Stimulated activated CD4-positive, alpha-beta T cell treated with anti-CD3 and anti-CD28 coated beads, Interleukin-12 subunit alpha, Interleukin-12 subunit beta, amount 100 ng/mL, for 4 hours (primary cell): ENCODE measurements at regions not wholly inside any gene's neighbourhood (a gene's known extent, or its start where the extent isn't known, plus 50 kb on each side); places are given as distances from the start of the nearest gene placed in this dataset.
"Not testable (repeated sequence)": the region's sequence is repeated elsewhere in the genome, so short reads cannot be mapped to it uniquely, and the experiment has no call there.

Experiments
- DNase-seq: peaks from one replicate; pipeline ENCODE4 v3.0.0-alpha.2; 2020

DNA sequence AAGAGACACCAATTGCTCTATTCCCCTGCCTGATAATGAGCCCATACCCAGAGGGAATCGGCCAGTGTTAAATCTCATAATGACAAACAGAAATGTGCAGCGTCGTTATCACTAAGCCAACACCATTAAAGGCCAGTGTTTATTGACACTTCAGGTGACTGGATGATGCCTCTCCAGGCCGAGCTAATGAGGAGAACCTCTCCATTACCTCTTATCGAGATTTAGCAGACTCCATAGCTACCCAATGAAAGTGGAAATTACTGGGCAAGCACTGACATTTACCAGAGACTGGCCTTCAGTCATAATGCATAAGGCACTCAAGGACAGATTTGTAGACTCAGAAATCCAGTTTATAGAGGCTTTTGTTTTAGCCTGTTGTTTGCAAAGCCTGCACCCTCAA, 669.5 kb downstream of the MAFB start:
- no peak for DNase-seq

- DNase-seq, result no peak
Measured at GRCh38 chr20:40017765-40018164, 671.3 kb downstream of the MAFB start.

DNA sequence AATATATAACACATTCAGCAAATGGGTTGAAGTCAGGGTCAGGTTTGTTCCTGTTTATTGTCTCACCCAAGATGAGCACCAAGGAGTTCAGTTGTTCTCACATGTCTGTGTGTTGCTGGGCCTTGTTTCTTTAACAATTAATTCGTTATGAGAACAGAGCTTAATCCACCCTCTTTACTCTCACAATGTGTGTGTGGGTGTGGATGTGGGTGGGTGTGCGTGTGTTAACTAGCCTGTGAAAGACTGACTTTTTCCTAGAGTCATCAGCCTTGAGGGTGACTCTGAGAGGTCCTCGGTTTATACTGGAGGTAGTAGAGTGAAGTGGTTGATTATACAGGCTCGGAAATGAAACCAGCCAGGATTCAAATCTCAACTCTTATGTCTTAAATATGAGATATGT, 672.1 kb downstream of the MAFB start:
- no peak for DNase-seq

GRCh38 chr20:40016392-40016791, 672.6 kb downstream of the MAFB start:
- DNase-seq, result no peak

GRCh38 chr20:40012026-40012425, 677.0 kb downstream of the MAFB start:
- not testable (repeated sequence) for DNase-seq

- DNase-seq, result no peak
Measured at GRCh38 chr20:40010483-40010882, 678.6 kb downstream of the MAFB start.

- no peak for DNase-seq
Measured at GRCh38 chr20:40009542-40009941, 679.5 kb downstream of the MAFB start.

DNA sequence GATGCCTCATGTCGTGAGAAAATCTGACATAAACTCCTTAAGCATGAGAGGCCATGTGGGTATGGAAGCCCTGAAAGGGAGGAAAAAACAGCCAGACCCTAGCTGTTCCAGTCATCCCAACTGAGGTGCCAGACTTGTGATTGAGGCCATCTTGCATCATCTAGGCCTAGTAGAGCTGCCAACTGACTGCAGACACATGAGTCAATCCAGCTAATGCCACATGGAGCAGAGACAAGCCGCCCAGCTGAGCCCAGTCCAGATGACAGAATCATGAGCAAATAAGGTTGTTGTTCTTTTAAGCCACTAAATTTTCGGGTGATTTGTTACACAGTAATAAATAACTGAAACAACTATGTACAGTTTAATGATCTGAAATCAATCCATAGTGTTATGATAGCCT, 680.9 kb downstream of the MAFB start:
- no peak for DNase-seq

GRCh38 chr20:40006168-40006860, 682.7 kb downstream of the MAFB start:
- DNase-seq, result no peak

DNA sequence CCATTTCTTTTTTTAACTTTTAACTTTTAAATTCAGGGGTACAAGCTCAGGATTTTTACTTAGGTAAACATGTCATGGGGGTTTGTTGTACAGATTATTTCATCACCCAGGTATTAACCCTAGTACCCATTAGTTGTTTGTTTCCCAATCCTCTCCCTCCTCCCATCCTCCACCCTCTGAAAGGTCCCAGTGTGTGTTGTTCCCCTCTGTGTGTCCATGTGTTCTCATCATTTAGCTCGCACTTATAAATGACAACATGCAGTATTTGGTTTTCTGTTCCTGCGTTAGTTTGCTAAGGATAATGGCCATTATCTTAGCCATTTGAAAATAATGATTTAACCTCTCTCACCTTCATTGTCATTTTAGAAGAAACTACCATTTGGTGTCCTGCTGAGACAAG, 684.9 kb downstream of the MAFB start:
- DNase-seq, result not testable (repeated sequence)

GRCh38 chr20:39993742-39994141, 695.3 kb downstream of the MAFB start:
- DNase-seq, result no peak

DNA sequence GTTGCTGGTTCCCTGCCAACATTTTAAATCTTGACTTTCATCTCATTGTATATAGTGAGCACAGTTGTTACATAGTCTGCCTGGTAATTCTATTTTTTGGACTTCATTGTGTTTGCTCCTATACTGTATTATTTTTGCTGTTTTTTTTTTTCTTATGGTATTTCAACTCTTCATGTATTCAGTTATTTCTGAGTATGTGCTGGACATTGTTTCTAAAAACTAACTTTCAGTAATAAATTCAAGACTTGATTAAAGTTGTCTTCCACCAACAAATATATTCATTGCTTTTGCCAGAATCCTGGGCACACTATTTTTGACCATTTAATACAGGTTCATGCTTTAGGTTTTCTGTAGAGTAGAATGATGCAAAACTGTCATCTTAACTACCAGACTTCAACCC, 698.3 kb downstream of the MAFB start:
- DNase-seq, result no peak

- no peak for DNase-seq
Measured at GRCh38 chr20:39988991-39989390, 700.0 kb downstream of the MAFB start.

- DNase-seq, result no peak
Measured at GRCh38 chr20:39986173-39986904, 702.7 kb downstream of the MAFB start.

GRCh38 chr20:39985271-39985827, 703.7 kb downstream of the MAFB start:
- DNase-seq, result no peak

DNA sequence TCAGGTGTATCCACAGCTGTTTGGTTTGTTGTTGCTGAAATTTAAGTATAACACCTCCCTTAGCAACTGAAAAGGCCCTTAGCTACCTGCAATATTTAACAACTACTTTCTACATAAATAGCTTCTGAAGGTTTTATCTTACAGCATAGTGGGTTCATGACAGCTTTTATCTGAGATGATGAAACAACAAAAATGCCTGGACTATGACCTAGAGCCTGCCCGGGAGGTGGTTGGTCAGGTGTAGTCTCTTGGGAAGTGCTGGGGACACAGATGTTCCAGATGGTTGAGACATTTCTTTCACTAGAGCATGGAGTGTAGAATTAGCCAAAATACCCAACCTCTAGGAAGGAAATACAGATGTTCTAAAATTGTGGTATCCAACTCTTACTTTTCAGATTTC, 705.4 kb downstream of the MAFB start:
- DNase-seq, result no peak

GRCh38 chr20:39983183-39983582, 705.9 kb downstream of the MAFB start:
- DNase-seq, result no peak

DNA sequence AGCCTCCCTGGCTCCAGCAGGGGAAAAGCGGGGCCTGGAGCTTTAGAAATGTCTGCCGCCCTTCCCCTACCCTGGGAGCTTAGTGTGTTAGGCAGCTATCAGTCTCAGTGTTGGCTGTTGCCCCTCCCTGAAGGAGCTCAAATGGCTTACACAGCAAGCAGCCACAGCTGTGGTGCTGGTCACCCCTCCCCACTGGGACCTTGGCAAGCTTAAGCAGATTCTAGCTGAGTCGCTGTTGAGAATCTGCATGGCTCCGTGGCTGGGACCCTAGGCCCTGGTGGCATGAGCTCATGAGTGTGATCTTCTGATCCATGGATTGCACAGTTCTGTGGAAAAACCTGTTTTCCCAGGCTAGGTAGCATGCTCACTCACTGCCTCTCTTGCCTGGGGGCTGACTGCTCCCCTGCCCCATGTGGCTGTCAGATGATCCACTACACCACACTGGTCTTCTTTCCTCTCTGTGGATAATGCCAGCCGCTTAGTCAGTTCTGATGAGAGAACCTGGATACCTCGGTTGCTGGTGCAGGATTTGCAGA, 714.0 kb downstream of the MAFB start:
- no peak for DNase-seq

GRCh38 chr20:39968495-39968894, 720.5 kb downstream of the MAFB start:
- no peak for DNase-seq

DNA sequence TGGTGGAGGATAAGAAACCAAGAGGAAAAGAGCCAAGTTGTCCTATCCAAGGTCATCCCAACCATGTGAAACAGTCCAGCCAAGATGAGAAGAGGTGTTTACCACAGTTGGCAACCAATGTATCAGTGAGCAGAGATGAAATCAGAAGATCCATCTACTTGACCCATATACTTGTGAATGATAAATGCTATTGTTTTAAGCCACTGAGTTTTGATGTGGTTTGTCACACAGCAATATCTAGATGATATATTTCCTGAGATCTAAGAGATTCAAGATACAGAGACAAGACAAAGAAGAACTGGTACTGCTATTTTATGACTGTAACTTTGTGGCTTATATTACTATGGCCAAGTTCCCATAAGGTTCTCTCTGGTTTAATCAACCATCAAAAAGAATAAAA, 721.2 kb downstream of the MAFB start:
- DNase-seq, result no peak

GRCh38 chr20:39961637-39962244, 727.3 kb downstream of the MAFB start:
- DNase-seq, result no peak

GRCh38 chr20:39960522-39961428, 728.3 kb downstream of the MAFB start:
- DNase-seq, result no peak

DNA sequence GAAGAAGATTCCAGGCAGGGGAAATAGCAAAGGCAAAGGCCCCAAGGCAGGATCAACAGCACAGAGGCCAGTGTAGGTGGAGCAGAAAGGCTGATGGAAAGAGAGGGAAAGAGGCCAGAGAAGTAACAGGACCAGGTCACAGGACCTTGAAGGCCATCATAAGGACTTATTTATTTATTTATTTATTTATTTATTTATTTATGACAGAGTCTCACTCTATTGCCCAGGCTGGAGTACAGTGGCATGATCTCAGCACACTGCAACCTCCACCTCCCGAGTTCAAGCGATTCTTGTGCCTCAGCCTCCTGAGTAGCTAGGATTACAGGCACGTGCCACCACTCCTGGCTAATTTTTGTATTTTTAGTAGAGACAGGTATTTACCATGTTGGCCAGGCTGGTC, 731.1 kb downstream of the MAFB start:
- not testable (repeated sequence) for DNase-seq
